Loucy (cell line): ENCODE measurements at regions not wholly inside any gene's neighbourhood (a gene's known extent, or its start where the extent isn't known, plus 50 kb on each side); places are given as distances from the start of the nearest gene placed in this dataset.

ENCODE experiments used
- H2AFZ ChIP-seq: fragments of 200-600 bp; sonication (generic); 2 replicates; pipeline ENCODE4 v1.6.0; 2016; ENCODE audit warnings: antibody characterized with exemption, mild to moderate bottlenecking, low read length, moderate library complexity
- H3F3A ChIP-seq: fragments of 200-600 bp; 2 replicates; pipeline ENCODE4 v1.6.0; 2016; ENCODE audit warnings: antibody characterized with exemption, low read depth, mild to moderate bottlenecking
- H3K27me3 ChIP-seq: fragments of 200-600 bp; sonication (generic); 2 replicates; pipeline ENCODE4 v1.6.1; 2014; ENCODE audit warnings: low read length, mild to moderate bottlenecking; ENCODE audit not compliant: insufficient read depth, poor library complexity, severe bottlenecking
- H3K36me3 ChIP-seq: fragments of 200-600 bp; sonication (generic); 2 replicates; pipeline ENCODE4 v1.6.1; 2016; ENCODE audit warnings: low read length; ENCODE audit not compliant: insufficient read depth
- H3K4me1 ChIP-seq: fragments of 200-600 bp; sonication (generic); 2 replicates; pipeline ENCODE4 v1.5.1; 2014; ENCODE audit warnings: low read length, mild to moderate bottlenecking; ENCODE audit not compliant: insufficient read depth, poor library complexity, severe bottlenecking
- H3K4me2 ChIP-seq: fragments of 200-600 bp; sonication (generic); 2 replicates; pipeline ENCODE4 v1.6.0; 2014; ENCODE audit warnings: antibody characterized with exemption, low read length, low read depth, mild to moderate bottlenecking; ENCODE audit not compliant: poor library complexity, severe bottlenecking
- H3K4me3 ChIP-seq: fragments of 200-600 bp; sonication (generic); 2 replicates; pipeline ENCODE4 v1.5.1; 2014; ENCODE audit warnings: low read length, mild to moderate bottlenecking, mixed read lengths; ENCODE audit not compliant: poor library complexity, severe bottlenecking
- H3K79me2 ChIP-seq: fragments of 200-600 bp; sonication (generic); 2 replicates; pipeline ENCODE4 v1.6.1; 2014; ENCODE audit warnings: low read length; ENCODE audit not compliant: insufficient read depth
- H3K9ac ChIP-seq: fragments of 200-600 bp; sonication (generic); 2 replicates; pipeline ENCODE4 v1.6.0; 2014; ENCODE audit warnings: mild to moderate bottlenecking, low read depth, low read length, moderate library complexity; ENCODE audit not compliant: poor library complexity, severe bottlenecking
- H3K9me2 ChIP-seq: fragments of 200-600 bp; sonication (generic); replicated peaks from 2 replicates; pipeline ENCODE4 v1.6.1; 2016; ENCODE audit warnings: low read depth, low read length, mixed read lengths
- H3K9me3 ChIP-seq: fragments of 200-600 bp; sonication (generic); 2 replicates; pipeline ENCODE4 v1.6.1; 2014; ENCODE audit warnings: mild to moderate bottlenecking, antibody characterized with exemption, low read length, low read depth; ENCODE audit not compliant: insufficient read depth
- H4K20me1 ChIP-seq: fragments of 200-600 bp; sonication (generic); 2 replicates; pipeline ENCODE4 v1.6.0; 2014; ENCODE audit warnings: antibody characterized with exemption, low read length, mild to moderate bottlenecking; ENCODE audit not compliant: insufficient read depth, poor library complexity, severe bottlenecking
- EZH2phosphoT487 ChIP-seq: fragments of 200-600 bp; IDR thresholded peaks from 2 replicates; pipeline ENCODE4 v1.6.1; 2018; ENCODE audit warnings: antibody characterized with exemption, mild to moderate bottlenecking, moderate library complexity, borderline replicate concordance
- TF ChIP-seq, protein P1 (sequence below): fragments of 200-600 bp; sonication (generic); conservative IDR thresholded peaks from 2 replicates; pipeline ENCODE4 v1.5.1; 2014; ENCODE audit warnings: mild to moderate bottlenecking, antibody characterized with exemption, low read length

DNA sequence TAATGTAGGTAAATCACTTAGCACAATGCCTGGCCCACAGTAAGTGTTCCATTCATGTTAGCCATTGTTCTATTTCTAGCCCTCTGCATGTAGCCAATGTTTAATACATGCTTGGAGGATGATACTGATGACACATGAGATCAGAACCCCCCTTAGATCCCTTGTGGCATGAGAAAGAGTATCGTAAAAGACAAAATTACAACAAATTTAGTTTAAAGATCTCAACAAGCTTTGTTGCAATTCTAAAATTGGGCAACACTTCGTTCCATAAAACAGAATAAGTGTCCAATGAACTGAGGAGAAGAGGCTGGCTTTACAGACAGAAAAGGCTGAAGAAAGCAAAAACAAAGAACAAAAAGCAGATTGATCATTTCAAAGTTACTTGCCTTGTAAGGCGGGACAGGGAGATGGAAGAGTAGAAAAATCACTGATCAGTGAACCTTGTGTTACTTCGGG is 148.7 kb upstream of the SLC1A4 start:
- peaks cover 9% of the 10 kb centered on the region for H3K4me1 ChIP-seq
- no peaks in the 10 kb centered on the region for H3K36me3 ChIP-seq
- peak overlapping the region; percentile 8 for H3K4me2 ChIP-seq
- H3K27me3 ChIP-seq = no peaks in the 10 kb centered on the region
- H2AFZ ChIP-seq = peak overlapping the region; percentile 78; the same call in 1 of the 2 replicates
- no peaks in the 10 kb centered on the region for H3K79me2 ChIP-seq
- no peaks in the 10 kb centered on the region for H3K9me2 ChIP-seq
- H3F3A ChIP-seq = no peaks in the 10 kb centered on the region
- H3K9me3 ChIP-seq = no peaks in the 10 kb centered on the region
- no peak for TF ChIP-seq EZH2phosphoT487
- TF ChIP-seq, protein P1, sequence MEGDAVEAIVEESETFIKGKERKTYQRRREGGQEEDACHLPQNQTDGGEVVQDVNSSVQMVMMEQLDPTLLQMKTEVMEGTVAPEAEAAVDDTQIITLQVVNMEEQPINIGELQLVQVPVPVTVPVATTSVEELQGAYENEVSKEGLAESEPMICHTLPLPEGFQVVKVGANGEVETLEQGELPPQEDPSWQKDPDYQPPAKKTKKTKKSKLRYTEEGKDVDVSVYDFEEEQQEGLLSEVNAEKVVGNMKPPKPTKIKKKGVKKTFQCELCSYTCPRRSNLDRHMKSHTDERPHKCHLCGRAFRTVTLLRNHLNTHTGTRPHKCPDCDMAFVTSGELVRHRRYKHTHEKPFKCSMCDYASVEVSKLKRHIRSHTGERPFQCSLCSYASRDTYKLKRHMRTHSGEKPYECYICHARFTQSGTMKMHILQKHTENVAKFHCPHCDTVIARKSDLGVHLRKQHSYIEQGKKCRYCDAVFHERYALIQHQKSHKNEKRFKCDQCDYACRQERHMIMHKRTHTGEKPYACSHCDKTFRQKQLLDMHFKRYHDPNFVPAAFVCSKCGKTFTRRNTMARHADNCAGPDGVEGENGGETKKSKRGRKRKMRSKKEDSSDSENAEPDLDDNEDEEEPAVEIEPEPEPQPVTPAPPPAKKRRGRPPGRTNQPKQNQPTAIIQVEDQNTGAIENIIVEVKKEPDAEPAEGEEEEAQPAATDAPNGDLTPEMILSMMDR = no peak
- no peak overlapping the region for H3K4me3 ChIP-seq
- H3K9ac ChIP-seq = no peak overlapping the region
- no peaks in the 10 kb centered on the region for H4K20me1 ChIP-seq

DNA sequence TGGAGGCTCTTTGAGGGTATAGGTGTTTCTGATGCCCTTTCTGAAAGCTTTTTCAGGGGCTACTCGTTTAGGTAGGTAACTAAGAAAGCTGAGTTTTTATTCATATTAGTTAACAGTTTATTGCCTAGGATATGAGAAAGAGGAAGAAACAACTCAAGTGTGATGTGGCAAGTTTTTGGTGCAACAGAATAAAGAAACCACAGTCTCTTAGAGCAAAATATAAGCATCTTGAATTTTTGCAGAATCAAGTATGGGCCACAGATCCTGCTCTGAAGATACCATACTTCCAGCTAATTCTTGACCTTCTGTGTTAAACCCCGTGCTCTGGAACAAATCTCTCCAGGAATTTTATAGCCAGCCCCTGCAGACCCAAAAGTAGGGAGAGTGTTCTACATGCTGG is 147.7 kb upstream of the SLC1A4 start:
- Histone ChIP-seq H3K4me1 (peaks cover 9% of the 10 kb centered on the region), H3K4me3 (no peak overlapping the region), H2AFZ (no peak overlapping the region), H3K36me3 (no peaks in the 10 kb centered on the region), H3K4me2 (no peak overlapping the region), H3F3A (no peaks in the 10 kb centered on the region), H4K20me1 (no peaks in the 10 kb centered on the region), H3K79me2 (no peaks in the 10 kb centered on the region), H3K9me3 (no peaks in the 10 kb centered on the region), H3K27me3 (no peaks in the 10 kb centered on the region), H3K9ac (no peak overlapping the region), H3K9me2 (no peaks in the 10 kb centered on the region)
- TF ChIP-seq, protein P1 = no peak
- no peak for TF ChIP-seq EZH2phosphoT487

DNA sequence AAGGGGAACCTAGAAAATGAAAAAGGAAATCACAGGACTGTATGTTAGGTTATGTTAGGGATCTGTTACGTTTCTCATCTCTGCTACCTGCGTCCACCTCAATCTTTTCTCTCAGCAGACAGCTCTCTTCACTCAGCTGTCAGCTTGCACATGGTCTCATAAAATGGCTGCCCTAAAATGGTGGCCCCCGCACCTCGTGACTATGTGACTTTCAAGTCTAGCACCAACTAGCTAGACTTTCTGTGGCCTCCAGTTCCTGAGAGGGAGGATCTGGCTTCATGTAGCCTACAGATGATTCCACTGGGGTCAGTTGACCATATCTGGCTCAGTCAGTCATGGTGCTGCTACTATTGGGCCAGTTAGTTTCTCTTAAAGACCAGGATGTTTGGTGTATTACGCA is 147.2 kb upstream of the SLC1A4 start:
- H3K4me3 ChIP-seq = no peak overlapping the region
- no peaks in the 10 kb centered on the region for H3K9me2 ChIP-seq
- TF ChIP-seq, protein P1 = no peak
- no peak for TF ChIP-seq EZH2phosphoT487
- H3F3A ChIP-seq = no peaks in the 10 kb centered on the region
- no peaks in the 10 kb centered on the region for H3K9me3 ChIP-seq
- no peaks in the 10 kb centered on the region for H3K27me3 ChIP-seq
- H4K20me1 ChIP-seq = no peaks in the 10 kb centered on the region
- no peak overlapping the region for H2AFZ ChIP-seq
- peaks cover 9% of the 10 kb centered on the region for H3K4me1 ChIP-seq
- no peak overlapping the region for H3K9ac ChIP-seq
- no peaks in the 10 kb centered on the region for H3K79me2 ChIP-seq
- H3K4me2 ChIP-seq = no peak overlapping the region
- H3K36me3 ChIP-seq = no peaks in the 10 kb centered on the region
